H9 (cell line): ENCODE measurements at regions not wholly inside any gene's neighbourhood (a gene's known extent, or its start where the extent isn't known, plus 50 kb on each side); places are given as distances from the start of the nearest gene placed in this dataset.

Source experiments
- DNase-seq: peaks from one replicate; pipeline ENCODE4 v3.0.0-alpha.2; 2017
- H2AFZ ChIP-seq: one replicate; pipeline ENCODE4 v1.6.1; 2013; ENCODE audit warnings: mild to moderate bottlenecking, low read length, control low read depth, moderate library complexity
- H2AK5ac ChIP-seq: 2 replicates; pipeline ENCODE4 v1.6.1; 2013; ENCODE audit warnings: low read length, control low read depth, mixed read lengths; ENCODE audit not compliant: insufficient read length
- H2BK120ac ChIP-seq: one replicate; pipeline ENCODE4 v1.6.1; 2013; ENCODE audit warnings: low read depth, mild to moderate bottlenecking, low read length, control low read depth, inconsistent platforms; ENCODE audit not compliant: poor library complexity, severe bottlenecking
- H2BK12ac ChIP-seq: 2 replicates; pipeline ENCODE4 v1.6.1; 2013; ENCODE audit warnings: low read length, control low read depth, mixed read lengths, low read depth; ENCODE audit not compliant: insufficient read length
- H2BK15ac ChIP-seq: 2 replicates; pipeline ENCODE4 v1.6.1; 2013; ENCODE audit warnings: low read depth, low read length, control low read depth
- H2BK20ac ChIP-seq: one replicate; pipeline ENCODE4 v1.6.1; 2013; ENCODE audit warnings: low read depth, mild to moderate bottlenecking, low read length, control low read depth, inconsistent platforms; ENCODE audit not compliant: poor library complexity, severe bottlenecking
- H2BK5ac ChIP-seq: 2 replicates; pipeline ENCODE4 v1.6.1; 2013; ENCODE audit warnings: low read length, control low read depth, mixed read lengths; ENCODE audit not compliant: insufficient read length
- H3K14ac ChIP-seq: 2 replicates; pipeline ENCODE4 v1.6.1; 2013; ENCODE audit warnings: low read length, control low read depth; ENCODE audit not compliant: insufficient read depth
- H3K18ac ChIP-seq: 2 replicates; pipeline ENCODE4 v1.6.1; 2013; ENCODE audit warnings: low read depth, mild to moderate bottlenecking, mixed read lengths, low read length, control low read depth; ENCODE audit not compliant: insufficient read length
- H3K23ac ChIP-seq: 2 replicates; pipeline ENCODE4 v1.6.1; 2013; ENCODE audit warnings: low read length, control low read depth, mixed read lengths, low read depth; ENCODE audit not compliant: insufficient read length
- H3K23me2 ChIP-seq: 2 replicates; pipeline ENCODE4 v1.6.1; 2013; ENCODE audit warnings: low read depth, mild to moderate bottlenecking, mixed read lengths, low read length, control low read depth; ENCODE audit not compliant: insufficient read length, poor library complexity, severe bottlenecking
- H3K27ac ChIP-seq: 2 replicates; pipeline ENCODE4 v1.5.1; 2013; ENCODE audit warnings: low read length, control low read depth, mixed read lengths, low read depth; ENCODE audit not compliant: insufficient read length
- H3K27me3 ChIP-seq: 2 replicates; pipeline ENCODE4 v1.6.1; 2013; ENCODE audit warnings: low read length, control low read depth, inconsistent platforms; ENCODE audit not compliant: insufficient read depth
- H3K4ac ChIP-seq: 2 replicates; pipeline ENCODE4 v1.6.1; 2013; ENCODE audit warnings: low read depth, mild to moderate bottlenecking, control low read depth, inconsistent platforms, low read length, moderate library complexity
- H3K4me1 ChIP-seq: 2 replicates; pipeline ENCODE4 v1.6.1; 2013; ENCODE audit warnings: low read length, control low read depth, inconsistent platforms; ENCODE audit not compliant: insufficient read depth
- H3K4me2 ChIP-seq: 2 replicates; pipeline ENCODE4 v1.6.1; 2013; ENCODE audit warnings: low read length, control low read depth, mixed read lengths; ENCODE audit not compliant: insufficient read length, insufficient read depth
- H3K56ac ChIP-seq: 2 replicates; pipeline ENCODE4 v1.6.1; 2013; ENCODE audit warnings: low read depth, mild to moderate bottlenecking, mixed read lengths, low read length, control low read depth; ENCODE audit not compliant: insufficient read length
- H3K79me1 ChIP-seq: 2 replicates; pipeline ENCODE4 v1.6.1; 2013; ENCODE audit warnings: low read depth, mild to moderate bottlenecking, moderate library complexity, low read length, control low read depth, inconsistent platforms; ENCODE audit not compliant: insufficient read depth, poor library complexity, severe bottlenecking
- H3K79me2 ChIP-seq: 2 replicates; pipeline ENCODE4 v1.6.1; 2013; ENCODE audit warnings: low read length, control low read depth, inconsistent platforms; ENCODE audit not compliant: insufficient read depth
- H3K9ac ChIP-seq: 2 replicates; pipeline ENCODE4 v1.6.1; 2013; ENCODE audit warnings: low read length, control low read depth, mixed read lengths; ENCODE audit not compliant: insufficient read length; ENCODE audit errors: extremely low read depth
- H3K9me3 ChIP-seq: one replicate; pipeline ENCODE4 v1.6.1; 2013; ENCODE audit warnings: low read depth, low read length, inconsistent platforms; ENCODE audit not compliant: control insufficient read depth
- H3T11ph ChIP-seq: one replicate; pipeline ENCODE4 v1.6.1; 2013; ENCODE audit warnings: mild to moderate bottlenecking, low read length, control low read depth, inconsistent platforms
- H4K20me1 ChIP-seq: one replicate; pipeline ENCODE4 v1.6.1; 2013; ENCODE audit not compliant: control insufficient read depth, insufficient read length, insufficient read depth
- H4K5ac ChIP-seq: 2 replicates; pipeline ENCODE4 v1.6.1; 2013; ENCODE audit warnings: low read depth, mild to moderate bottlenecking, mixed read lengths, low read length, control low read depth; ENCODE audit not compliant: insufficient read length
- H4K8ac ChIP-seq: replicated peaks from 2 replicates; pipeline ENCODE4 v1.6.1; 2013; ENCODE audit warnings: low read length, control low read depth, mixed read lengths, low read depth; ENCODE audit not compliant: insufficient read length
- H4K91ac ChIP-seq: 2 replicates; pipeline ENCODE4 v1.6.1; 2013; ENCODE audit warnings: low read depth, mild to moderate bottlenecking, moderate library complexity, mixed read lengths, low read length, control low read depth; ENCODE audit not compliant: insufficient read length
- H3K27ac Mint-ChIP-seq, 3 experiments: 2 replicates in 2 of 3; 3 replicates in 1 of 3; pipeline ENCODE4 v1.8.0; 2020 to 2021; ENCODE audit warnings: mixed read lengths in 3 of 3, mild to moderate bottlenecking in 1 of 3, moderate library complexity in 1 of 3
- H3K27me3 Mint-ChIP-seq: 2 replicates; pipeline ENCODE4 v1.8.0; 2021; ENCODE audit warnings: low read depth, mild to moderate bottlenecking, moderate library complexity, mixed read lengths
- H3K36me3 Mint-ChIP-seq, 3 experiments: 2 replicates in 2 of 3; 3 replicates in 1 of 3; pipeline ENCODE4 v1.8.0; 2020 to 2021; ENCODE audit warnings: low read depth in 3 of 3, mixed read lengths in 3 of 3; ENCODE audit not compliant: insufficient read depth in 1 of 3
- H3K4me1 Mint-ChIP-seq, 2 experiments: 2 replicates each; pipeline ENCODE4 v1.8.0; 2020; ENCODE audit warnings: mixed read lengths in 2 of 2
- H3K4me3 Mint-ChIP-seq, 2 experiments: 2 replicates in 1 of 2; 3 replicates in 1 of 2; pipeline ENCODE4 v1.8.0; 2020 to 2021; ENCODE audit warnings: mild to moderate bottlenecking in 2 of 2, mixed read lengths in 2 of 2, moderate library complexity in 1 of 2
- H3K9me3 Mint-ChIP-seq, 2 experiments: 2 replicates in 1 of 2; 3 replicates in 1 of 2; pipeline ENCODE4 v1.8.0; 2020; ENCODE audit warnings: mild to moderate bottlenecking in 2 of 2, mixed read lengths in 2 of 2, moderate library complexity in 1 of 2
- TF ChIP-seq, protein P1 (sequence below): fragments of 200-600 bp; sonication (generic); conservative IDR thresholded peaks from 3 replicates; pipeline ENCODE4 v1.8.0; 2021; ENCODE audit warnings: antibody characterized with exemption, mild to moderate bottlenecking

- Histone ChIP-seq H3K79me2 (no peaks in the 10 kb centered on the region), H2AK5ac (no peak overlapping the region), H3K23ac (no peak overlapping the region), H3K4me1 (no peaks in the 10 kb centered on the region), H2AFZ (no peak overlapping the region), H2BK5ac (no peak overlapping the region), H2BK12ac (no peak overlapping the region), H3K27ac (no peak overlapping the region), H3K18ac (no peak overlapping the region), H3K9ac (no peak overlapping the region), H3K27me3 (no peaks in the 10 kb centered on the region), H2BK15ac (no peak overlapping the region), H3K4ac (no peak overlapping the region), H3K14ac (no peak overlapping the region), H3K9me3 (no peaks in the 10 kb centered on the region), H4K91ac (no peak overlapping the region), H2BK20ac (no peak overlapping the region), H3K56ac (no peak overlapping the region), H3K23me2 (no peaks in the 10 kb centered on the region), H2BK120ac (no peak overlapping the region), H3K4me2 (no peak overlapping the region), H3K79me1 (no peaks in the 10 kb centered on the region), H4K8ac (no peak overlapping the region), H4K5ac (no peak overlapping the region), H4K20me1 (no peaks in the 10 kb centered on the region), H3T11ph (no peak overlapping the region)
- Mint-ChIP-seq H3K4me3 (no peak overlapping the region), H3K27ac (no peak overlapping the region), H3K9me3 (peaks cover 3 to 11% of the 10 kb centered on the region in 2 experiments; a peak in 4 of 5 replicates), H3K36me3 (peaks cover 0 to 10% (median 4%) of the 10 kb centered on the region in 3 experiments; a peak in 2 of 7 replicates), H3K27me3 (no peaks in the 10 kb centered on the region), H3K4me1 (peaks cover 6 to 7% of the 10 kb centered on the region in 2 experiments)
- TF ChIP-seq, protein P1, sequence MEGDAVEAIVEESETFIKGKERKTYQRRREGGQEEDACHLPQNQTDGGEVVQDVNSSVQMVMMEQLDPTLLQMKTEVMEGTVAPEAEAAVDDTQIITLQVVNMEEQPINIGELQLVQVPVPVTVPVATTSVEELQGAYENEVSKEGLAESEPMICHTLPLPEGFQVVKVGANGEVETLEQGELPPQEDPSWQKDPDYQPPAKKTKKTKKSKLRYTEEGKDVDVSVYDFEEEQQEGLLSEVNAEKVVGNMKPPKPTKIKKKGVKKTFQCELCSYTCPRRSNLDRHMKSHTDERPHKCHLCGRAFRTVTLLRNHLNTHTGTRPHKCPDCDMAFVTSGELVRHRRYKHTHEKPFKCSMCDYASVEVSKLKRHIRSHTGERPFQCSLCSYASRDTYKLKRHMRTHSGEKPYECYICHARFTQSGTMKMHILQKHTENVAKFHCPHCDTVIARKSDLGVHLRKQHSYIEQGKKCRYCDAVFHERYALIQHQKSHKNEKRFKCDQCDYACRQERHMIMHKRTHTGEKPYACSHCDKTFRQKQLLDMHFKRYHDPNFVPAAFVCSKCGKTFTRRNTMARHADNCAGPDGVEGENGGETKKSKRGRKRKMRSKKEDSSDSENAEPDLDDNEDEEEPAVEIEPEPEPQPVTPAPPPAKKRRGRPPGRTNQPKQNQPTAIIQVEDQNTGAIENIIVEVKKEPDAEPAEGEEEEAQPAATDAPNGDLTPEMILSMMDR = no peak
- DNase-seq = no peak
These were observed 150.0 kb downstream of the EVA1A start for GRCh38 chr2:75410702-75411101.
